HG02759 (cell line): ENCODE measurements at regions not wholly inside any gene's neighbourhood (a gene's known extent, or its start where the extent isn't known, plus 50 kb on each side); places are given as distances from the start of the nearest gene placed in this dataset.

ENCODE experiments used
- ATAC-seq: cut with Tn5 transposase; IDR thresholded peaks from one replicate; pipeline ENCODE4 v1.9.1; 2021; ENCODE audit warnings: mild to moderate bottlenecking, moderate library complexity; ENCODE audit not compliant: unreplicated experiment

DNA sequence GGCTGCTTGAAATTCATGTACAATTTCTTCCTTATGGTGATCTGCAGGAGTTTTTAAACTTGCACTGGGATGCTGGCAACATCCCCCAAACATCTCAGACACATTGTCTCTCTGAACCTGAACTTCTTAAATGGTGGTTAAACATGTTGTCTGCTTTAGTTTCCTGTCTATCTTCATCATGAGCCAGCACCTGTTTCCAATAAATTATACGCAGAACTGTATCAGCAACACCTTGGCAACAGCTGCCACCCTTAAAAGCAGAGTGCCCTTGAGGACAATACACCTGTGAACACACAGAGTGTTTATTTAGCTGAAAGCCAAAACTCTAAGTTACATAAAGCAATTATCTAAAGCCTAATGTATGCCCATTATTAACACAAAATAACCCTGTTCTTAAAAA is 242.9 kb downstream of the WNT5A start:
- ATAC-seq = no peak

DNA sequence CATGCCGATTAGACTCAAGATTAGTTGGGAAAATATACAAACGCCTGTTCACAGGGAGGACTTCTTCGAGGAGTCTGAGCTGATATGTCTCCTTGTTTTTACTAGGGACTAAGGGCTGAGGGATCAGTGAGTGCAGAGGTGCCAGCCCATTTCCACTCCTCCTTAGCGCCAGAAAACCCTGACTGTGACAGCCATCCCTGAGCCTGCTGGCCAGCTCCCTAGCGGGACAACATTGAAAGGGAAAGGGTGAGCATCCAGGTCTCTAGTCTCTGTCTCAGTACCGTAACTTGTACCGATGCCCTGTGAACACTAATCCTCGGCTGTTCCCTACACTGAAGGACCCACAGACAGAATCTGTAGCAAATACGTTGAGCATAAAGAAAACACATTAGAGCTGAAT is 243.4 kb downstream of the WNT5A start:
- no peak for ATAC-seq

DNA sequence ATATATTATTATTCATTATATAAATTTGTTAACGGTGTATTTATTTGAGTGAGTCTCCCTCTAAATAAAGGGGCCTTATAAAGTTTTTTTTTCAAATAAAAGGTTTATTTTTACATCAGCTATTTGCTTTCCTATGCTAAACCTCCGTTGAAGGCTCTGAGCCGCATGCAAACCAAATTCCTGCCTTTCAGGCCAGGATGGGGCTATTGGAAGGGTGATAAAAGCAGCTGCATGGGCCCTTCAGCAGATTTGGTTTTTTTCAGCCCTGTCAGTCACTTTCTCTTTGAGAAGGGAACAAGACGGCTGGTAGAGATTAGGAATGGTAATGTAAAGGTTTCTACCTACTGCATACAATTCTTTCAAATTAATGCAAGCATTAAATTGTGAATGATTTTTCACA is 244.2 kb downstream of the WNT5A start:
- ATAC-seq = no peak

DNA sequence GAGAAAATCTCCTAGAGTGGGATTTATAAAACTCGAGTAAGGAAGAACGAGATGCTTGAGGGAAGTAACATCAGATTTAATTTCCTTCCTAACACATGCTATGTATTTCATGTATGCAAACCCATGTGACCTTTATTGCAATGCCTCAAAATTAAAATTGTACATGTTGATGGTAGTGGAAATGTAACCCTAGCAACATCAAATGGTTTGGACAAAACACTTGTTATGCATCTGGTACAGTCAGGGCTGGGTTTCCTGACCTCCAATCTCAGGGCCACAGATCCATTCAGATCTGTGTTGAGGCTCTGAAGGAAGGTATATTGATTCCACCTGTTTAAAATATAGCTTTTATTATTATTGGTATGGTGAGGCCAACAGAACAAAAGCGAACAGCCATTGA is 246.0 kb downstream of the WNT5A start:
- no peak for ATAC-seq

DNA sequence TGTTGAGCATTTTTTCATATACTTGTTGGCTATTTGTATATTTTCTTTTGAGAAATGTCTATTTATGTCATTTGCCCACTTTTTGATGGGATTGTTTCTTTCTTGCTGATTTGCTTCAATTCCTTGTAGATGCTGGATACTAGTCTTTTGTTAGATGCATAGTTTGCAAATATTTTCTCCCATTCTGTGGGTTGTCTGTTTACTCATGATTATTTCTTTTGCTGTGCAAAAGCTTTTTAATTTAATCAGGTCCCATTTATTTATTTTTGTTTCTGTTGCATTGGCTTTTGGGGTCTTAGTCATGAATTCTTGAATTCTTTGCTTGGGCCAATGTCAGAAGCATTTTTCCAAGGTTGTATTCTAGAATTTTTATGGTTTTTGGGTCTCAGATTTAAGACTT is 251.7 kb downstream of the WNT5A start:
- no peak for ATAC-seq

DNA sequence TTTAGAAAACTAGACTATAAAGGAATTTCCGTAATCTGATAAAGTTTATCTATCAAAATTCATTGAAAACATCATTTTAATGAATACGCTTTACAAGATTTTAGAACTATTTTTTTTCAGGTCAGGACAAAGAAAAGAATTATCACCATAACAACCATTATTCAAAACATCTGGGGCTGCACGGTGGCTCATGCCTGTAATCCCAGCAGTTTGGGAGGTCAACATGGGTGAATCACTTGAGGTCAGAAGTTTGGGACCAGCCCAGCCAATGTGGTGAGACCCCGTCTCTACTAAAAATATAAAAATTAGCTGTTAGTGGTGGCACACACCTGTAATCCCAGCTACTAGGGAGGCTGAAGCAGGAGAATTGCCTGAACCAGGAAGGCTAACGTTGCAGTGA is 260.4 kb downstream of the WNT5A start:
- ATAC-seq = no peak

DNA sequence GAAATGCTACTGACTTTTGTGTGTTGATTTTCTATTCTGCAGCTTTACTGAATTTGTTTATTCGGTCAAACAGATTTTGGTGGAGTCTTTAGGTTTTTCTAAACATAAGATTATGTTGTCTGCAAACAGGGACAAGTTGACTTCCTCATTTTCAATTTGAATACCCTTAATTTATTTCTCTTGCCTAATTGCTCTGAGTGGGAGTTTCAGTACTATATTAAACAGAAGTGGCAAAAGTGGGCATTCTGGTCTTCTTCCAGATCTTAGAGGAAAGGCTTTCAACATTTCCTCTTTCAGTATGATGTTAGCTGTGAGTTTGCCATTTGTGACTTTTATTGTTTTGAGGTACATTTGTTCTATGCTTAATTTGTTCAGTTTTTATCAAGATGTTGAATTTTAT is 268.5 kb downstream of the WNT5A start:
- no peak for ATAC-seq

DNA sequence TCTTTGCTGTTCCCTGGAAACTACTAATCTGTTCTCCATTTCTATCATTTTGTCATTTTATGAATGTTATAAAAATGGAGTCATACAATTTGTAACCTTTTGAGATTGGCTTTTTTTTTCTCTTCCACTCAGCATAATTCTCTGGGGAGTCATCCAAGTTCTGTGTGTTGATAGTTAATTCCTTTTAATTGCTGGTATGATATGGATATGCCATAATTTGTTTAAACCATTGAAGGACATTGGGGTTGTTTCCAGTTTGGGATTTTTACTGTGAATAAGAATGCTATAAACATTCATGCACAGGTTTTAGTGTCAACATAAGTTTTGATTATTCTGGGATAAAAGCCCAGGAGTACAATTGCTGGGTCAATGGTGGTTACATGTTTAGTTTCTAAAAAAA is 279.4 kb downstream of the WNT5A start:
- ATAC-seq = no peak

DNA sequence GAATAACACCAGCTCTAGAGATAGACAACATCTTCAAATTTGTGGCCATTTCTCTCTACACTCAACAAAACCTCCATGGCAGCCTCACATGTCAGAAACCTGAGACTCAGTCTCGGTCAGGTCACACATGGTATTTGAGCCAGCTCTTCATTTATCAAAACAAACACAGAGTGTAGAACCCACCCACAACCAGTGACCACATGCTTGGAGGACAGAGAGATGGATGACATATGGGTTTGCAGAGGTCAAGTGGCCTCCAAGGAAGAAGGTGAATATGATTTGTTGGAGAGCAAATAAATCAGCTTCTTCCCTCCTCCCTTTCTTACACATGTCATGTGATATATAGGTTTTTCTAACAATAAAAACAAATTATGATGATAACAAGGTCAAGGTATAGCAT is 278.1 kb upstream of the LRTM1 start:
- no peak for ATAC-seq

DNA sequence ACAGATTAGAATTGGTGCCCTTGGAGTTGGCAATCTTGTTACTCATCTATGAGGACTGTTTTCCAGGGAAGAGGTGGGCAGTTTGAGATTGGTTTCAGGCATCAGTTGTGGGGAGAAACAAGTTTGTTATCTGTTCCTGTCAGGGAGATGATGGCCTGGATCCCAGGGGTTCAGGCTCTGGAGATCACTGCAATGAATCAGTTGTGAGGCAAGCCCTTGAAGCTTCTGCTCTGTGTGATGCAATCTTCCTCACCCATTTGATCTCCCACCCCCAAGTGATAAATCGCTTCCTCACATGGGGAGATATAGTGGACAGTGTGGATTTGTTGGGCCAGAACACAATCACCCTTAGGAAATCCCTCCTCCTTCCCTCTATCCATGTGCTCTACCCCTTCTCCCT is 276.6 kb upstream of the LRTM1 start:
- no peak for ATAC-seq

DNA sequence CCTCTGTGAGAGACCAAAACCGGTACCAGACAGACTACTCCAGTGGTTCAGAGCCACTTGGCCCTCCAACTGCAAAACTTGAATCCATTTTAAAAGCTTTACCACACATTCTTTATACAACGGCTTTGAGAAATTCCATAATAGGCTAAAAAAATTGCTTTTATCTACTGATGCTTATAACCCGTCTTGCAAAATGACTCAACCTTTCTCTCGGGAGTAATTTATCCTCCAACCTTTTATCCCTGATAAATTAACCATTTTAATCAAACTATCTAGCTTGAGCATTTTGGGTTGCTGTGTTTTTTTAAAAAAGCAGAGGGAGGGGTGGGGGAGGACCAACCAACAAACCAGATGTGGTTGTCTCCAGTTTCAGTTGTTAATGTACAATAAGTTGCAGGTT is 275.7 kb upstream of the LRTM1 start:
- no peak for ATAC-seq

DNA sequence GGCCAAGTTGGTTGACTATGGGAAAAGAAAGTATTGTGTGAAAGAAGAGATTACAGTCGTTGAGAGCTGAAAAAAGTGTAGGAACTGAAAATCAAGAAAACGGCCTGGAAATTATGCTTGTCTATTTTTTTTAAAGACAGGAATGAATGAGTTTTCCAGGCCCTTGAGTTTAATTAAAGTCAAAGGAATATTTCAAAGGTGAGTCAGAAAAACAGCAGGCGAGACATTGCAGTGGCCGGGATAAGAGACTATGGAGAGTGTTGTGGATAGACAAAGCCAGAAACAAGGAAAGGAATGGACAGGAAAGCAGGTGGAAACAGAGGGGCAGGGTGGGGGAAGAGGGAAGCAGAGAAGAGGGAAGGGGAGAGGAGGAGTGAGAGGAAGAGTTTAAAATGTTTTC is 275.1 kb upstream of the LRTM1 start:
- no peak for ATAC-seq

DNA sequence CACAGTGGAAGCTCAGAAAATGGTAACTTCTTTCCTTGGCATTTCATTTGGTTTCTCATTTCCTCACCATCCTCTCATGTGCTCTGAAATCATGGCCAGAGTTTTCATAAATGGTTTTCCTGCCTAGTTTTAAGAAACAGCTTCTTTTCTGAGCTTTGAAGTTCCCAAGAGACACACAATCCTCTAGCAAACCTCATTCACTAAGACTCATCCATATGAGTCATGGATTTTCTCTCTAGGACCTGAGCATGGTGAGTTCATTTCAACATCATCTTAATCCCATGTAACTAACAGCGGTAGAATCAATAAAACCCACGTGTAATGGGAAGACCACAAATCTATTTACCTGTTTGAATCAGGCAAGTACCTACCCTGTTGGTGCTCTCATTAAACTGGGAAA is 274.5 kb upstream of the LRTM1 start:
- no peak for ATAC-seq

DNA sequence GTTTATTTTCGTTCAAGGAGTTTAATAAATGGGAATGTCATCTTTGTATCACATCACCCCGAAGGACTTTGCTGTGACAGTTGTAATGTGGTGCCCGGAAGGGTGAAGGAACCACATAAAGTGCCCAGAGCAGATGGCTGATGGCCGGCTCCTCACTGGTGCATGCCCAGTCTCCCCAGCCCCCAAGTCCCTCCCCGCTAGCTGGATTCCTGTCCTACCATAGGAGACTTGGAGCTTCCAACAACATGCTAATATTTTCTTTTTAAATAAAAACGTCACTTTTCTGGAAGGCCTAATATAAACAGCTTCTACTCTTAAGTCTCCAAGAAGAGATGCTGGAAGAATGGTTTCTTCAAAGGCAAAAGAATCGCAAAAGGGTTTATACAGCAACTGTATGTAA is 273.9 kb upstream of the LRTM1 start:
- ATAC-seq = no peak

DNA sequence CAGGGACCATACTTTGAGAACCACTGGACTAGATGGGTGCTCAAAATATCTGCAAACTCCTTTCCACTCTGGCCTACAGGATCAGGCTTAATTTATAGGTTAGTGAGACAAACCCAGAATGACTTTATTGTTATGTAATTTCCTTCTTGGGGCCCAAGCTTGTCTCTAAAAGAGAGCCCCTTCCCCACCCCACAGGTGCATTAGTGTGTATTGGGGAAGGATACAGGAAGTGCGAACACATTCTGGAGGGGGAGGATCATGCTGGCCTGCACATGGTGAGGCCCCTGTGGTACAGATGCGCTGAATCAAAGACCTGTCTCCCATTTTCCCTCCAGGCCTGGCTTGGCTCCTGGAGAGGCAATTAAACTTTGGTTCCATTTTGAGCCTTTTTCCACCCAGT is 273.0 kb upstream of the LRTM1 start:
- ATAC-seq = no peak

DNA sequence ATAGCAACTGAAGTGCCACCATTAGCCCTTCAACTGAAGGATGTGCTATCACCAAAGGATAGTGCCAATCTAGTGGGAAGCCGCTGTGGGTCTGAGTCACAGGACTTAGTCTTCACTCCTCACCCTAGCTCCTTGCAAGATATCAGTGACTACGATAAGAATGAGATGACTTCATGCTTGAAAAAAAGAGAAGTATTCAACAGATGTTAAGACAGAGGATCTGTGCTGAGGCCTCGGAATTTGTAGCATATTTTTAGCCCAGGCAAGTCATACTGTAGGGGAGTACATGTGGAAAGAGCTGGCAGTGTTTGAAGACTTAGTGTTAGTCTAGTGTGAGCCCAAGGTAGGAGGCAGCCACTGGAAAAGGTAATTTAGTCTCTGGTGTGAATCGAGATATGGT is 270.7 kb upstream of the LRTM1 start:
- no peak for ATAC-seq

DNA sequence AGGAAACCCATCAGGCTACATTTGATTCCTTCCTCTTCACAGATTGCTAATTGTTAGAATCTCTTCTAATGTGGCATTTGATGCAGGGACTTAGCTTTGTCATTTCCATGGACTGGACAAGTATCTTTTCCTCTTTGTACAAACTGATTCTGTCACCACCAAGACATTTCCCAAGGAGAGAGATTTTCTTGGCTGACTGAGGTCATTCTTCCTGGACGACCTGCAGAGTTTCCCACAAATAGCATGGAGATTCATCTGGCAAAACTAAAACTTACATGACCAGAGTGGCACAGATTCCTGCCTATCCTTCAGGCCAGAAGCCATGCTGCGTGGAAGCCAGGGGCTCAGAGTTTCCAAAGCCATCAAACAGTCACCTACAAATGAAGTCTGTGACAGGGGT is 269.2 kb upstream of the LRTM1 start:
- ATAC-seq = no peak

DNA sequence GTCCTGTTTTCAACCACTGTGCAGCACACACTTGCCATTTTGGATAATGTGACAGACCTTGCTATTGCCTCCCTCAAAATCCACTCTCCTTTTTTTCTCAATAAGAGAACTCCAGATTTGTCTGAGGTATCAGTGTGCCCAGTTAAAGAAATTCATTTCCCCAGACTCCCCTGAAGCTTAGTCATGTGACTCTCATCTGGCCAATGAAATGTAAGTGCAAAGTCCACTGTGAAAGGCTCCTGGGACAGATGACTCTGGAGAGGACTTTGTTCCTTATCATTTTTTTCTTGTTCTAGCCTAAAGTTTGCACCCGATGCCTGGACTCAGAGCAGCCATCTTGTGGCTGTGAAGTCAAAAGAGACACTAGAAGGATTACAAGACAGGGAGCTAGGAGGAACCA is 268.6 kb upstream of the LRTM1 start:
- no peak for ATAC-seq

DNA sequence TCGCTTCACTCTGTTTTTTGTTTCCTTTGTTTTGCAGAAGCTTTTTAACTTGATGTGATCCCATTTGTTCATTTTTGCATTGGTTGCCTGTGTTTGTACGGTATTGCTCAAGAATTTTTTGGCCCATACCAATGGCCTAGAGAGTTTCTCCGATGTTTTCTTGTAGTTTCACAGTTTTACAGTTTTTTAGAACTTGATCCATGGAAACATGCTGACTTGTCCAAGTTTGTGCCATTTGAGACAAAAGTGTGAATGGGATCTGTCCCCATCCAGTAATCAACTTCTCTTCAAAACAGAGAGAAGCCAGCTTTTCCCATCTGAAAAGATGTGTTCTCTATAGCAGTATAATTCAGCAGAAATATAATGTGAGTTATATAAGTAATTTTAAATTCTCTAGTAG is 266.5 kb upstream of the LRTM1 start:
- no peak for ATAC-seq

DNA sequence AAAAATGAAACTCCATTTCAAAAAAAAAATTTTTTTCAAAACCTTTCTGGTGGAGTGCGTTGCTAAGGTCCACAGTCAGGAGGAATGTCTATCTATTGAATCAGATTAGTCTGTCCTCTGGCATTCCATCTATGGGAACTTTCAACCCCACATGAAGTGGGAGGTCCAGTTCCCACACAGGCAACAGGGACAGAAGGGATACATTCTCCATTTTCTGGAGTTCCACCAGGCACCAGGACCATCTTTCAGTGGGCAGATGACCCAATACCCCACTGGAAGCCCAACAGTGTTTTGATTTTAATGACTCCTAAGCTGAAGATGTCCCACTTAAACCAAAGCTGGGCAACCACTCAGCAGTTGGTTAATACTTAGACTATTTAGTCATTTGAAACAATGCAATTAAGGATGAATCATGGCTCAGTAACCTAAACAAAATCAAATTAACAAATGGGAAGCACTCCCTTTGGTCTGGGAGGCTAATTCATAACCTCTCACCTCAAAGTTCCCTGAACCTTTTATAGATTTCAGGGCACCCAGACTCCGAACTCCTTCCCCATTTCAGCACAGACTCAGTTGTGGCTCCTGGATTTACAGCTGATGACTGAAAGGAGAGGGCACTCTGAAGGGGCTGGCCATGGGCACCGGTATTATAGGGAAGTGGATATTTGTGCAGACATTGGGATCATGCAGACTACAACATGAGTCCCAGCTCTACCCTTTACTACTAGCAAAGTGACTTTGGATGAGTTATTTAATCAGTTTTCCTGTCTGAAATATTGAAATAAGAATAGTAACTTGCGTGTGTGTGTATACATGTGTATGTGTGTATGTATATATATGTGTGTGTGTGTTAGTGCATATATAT is 264.3 kb upstream of the LRTM1 start:
- ATAC-seq = no peak

DNA sequence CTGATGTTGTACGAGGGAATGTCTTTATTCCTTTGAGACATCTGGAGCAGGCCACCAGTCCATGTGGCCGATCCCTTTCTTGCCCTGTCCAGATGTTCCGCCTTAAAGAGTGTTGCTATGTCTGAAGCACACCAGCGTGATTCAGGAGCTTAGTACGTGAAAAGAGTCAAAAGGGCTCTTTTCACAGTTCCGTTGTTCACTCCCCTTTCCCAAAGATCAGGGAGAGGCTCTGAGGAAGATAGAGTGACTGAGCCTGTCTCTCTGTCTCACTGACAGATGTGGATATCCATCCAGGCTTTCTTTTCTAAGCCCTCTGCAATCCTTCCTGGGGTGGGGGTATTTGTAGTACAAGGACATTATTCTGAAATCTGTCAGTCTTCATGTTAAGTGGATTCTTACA is 262.5 kb upstream of the LRTM1 start:
- ATAC-seq = no peak

DNA sequence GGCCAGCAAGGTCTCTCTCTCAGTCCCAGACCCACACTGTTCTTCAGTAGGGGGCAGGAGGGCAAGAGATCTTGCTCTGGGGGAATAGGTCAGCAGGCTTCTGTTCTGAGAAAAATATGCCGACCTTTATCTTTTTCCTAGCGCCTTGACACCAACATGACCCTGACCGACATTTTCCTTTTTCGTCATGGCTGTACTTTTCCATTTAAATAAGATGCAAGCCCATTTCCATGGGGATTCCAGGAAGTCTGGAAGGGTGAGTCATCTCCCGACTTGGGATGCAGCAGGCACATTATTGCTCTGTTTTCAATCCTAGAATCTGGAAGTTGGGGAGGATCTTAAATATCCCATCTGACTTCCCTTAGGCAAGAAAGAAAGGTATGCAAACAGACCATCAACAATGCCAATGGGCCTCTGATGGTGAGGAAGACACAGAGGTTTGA is 261.5 kb upstream of the LRTM1 start:
- no peak for ATAC-seq

DNA sequence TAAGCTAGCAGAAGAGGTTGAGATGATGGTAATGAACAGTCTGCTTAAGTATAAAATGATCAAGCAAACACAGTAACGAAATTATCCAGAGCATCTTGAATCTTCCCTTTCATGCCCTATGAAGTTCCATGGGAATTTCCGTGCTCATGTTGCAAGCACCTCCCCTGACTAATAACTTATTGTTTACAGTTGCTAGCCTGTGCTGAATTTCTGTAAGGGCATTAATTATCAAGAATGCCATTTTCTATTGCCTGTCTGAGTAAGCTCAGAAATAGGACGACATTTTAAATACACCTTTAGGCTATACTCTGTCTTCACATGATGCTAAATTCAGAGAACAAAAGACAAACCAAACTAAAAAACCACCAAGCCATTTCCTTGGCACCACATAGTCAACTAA is 257.5 kb upstream of the LRTM1 start:
- ATAC-seq = no peak
